Liver (tissue), 8 donors: ENCODE measurements at regions not wholly inside any gene's neighbourhood (a gene's known extent, or its start where the extent isn't known, plus 50 kb on each side); places are given as distances from the start of the nearest gene placed in this dataset.
"Not testable (repeated sequence)": the region's sequence is repeated elsewhere in the genome, so short reads cannot be mapped to it uniquely, and the experiment has no call there.

Experiments used
- DNase-seq: peaks from one replicate; pipeline ENCODE4 v3.0.0-alpha.2; 2017; ENCODE audit warnings: low spot score
- H3K27ac ChIP-seq, 2 donors: one replicate each; pipeline ENCODE4 v1.7.0; 2013; ENCODE audit warnings: inconsistent platforms in 2 of 2, low read length in 2 of 2, control low read depth in 1 of 2, low read depth in 1 of 2, mild to moderate bottlenecking in 1 of 2
- H3K27me3 ChIP-seq, 4 donors: one replicate each; pipeline versions ENCODE4 v1.6.1 to v1.7.0; 2013; ENCODE audit warnings: low read length in 3 of 4, inconsistent platforms in 1 of 4, mild to moderate bottlenecking in 1 of 4, moderate library complexity in 1 of 4; ENCODE audit not compliant: control insufficient read depth in 4 of 4, insufficient read depth in 4 of 4
- H3K36me3 ChIP-seq, 4 donors: one replicate each; pipeline versions ENCODE4 v1.6.1 to v1.7.0; 2013; ENCODE audit warnings: low read length in 3 of 4, mild to moderate bottlenecking in 3 of 4, low read depth in 1 of 4, moderate library complexity in 1 of 4; ENCODE audit not compliant: control insufficient read depth in 4 of 4, insufficient read depth in 3 of 4
- H3K4me1 ChIP-seq, 4 donors: one replicate each; pipeline versions ENCODE4 v1.6.1 to v1.7.0; 2013; ENCODE audit warnings: low read length in 3 of 4, mild to moderate bottlenecking in 3 of 4, moderate library complexity in 1 of 4; ENCODE audit not compliant: control insufficient read depth in 4 of 4, insufficient read depth in 4 of 4
- H3K4me3 ChIP-seq, 3 donors: one replicate each; pipeline versions ENCODE4 v1.6.1 to v1.7.0; 2013; ENCODE audit warnings: low read length in 3 of 3, control low read depth in 1 of 3, low read depth in 1 of 3, mild to moderate bottlenecking in 1 of 3
- H3K9ac ChIP-seq, 2 donors: one replicate each; pipeline ENCODE4 v1.7.0; 2013; ENCODE audit warnings: low read length in 2 of 2, mild to moderate bottlenecking in 2 of 2, moderate library complexity in 2 of 2, control low read depth in 1 of 2, low read depth in 1 of 2
- H3K9me3 ChIP-seq, 4 donors: one replicate each; pipeline versions ENCODE4 v1.6.1 to v1.7.0; 2013; ENCODE audit warnings: low read length in 3 of 4; ENCODE audit not compliant: control insufficient read depth in 4 of 4
- ATF3 ChIP-seq: IDR thresholded peaks from 2 replicates; pipeline ENCODE4 v1.6.1; 2016; ENCODE audit warnings: antibody characterized with exemption
- CTCF ChIP-seq: fragments of 150-350 bp; IDR thresholded peaks from 2 replicates; pipeline ENCODE4 v1.5.1; 2017; ENCODE audit warnings: improper control_type of control experiment, low read depth, low read length; ENCODE audit not compliant: missing input control
- EGR1 ChIP-seq, 2 donors: IDR thresholded peaks; 2 replicates each; pipeline ENCODE4 v1.6.1; 2016 to 2018; ENCODE audit warnings: antibody characterized with exemption in 2 of 2, low read depth in 2 of 2
- FOXA1 ChIP-seq: IDR thresholded peaks from 2 replicates; pipeline ENCODE4 v1.6.1; 2016; ENCODE audit warnings: antibody characterized with exemption
- FOXA2 ChIP-seq: IDR thresholded peaks from 2 replicates; pipeline ENCODE4 v1.6.1; 2016; ENCODE audit warnings: antibody characterized with exemption
- GABPA ChIP-seq, 2 donors: IDR thresholded peaks in 1 of 2; conservative IDR thresholded peaks in 1 of 2; 2 replicates each; pipeline ENCODE4 v1.6.1; 2016; ENCODE audit warnings: antibody characterized with exemption in 2 of 2, mild to moderate bottlenecking in 1 of 2, moderate library complexity in 1 of 2
- HNF4A ChIP-seq, 2 donors: conservative IDR thresholded peaks; 2 replicates each; pipeline ENCODE4 v1.6.1; 2016; ENCODE audit warnings: antibody characterized with exemption in 2 of 2, mild to moderate bottlenecking in 2 of 2
- HNF4G ChIP-seq: IDR thresholded peaks from 2 replicates; pipeline ENCODE4 v1.6.1; 2016; ENCODE audit warnings: antibody characterized with exemption
- JUND ChIP-seq, 2 donors: IDR thresholded peaks; 2 replicates each; pipeline ENCODE4 v1.6.1; 2016; ENCODE audit warnings: antibody characterized with exemption in 2 of 2
- MAX ChIP-seq: IDR thresholded peaks from 2 replicates; pipeline ENCODE4 v1.6.1; 2016; ENCODE audit warnings: antibody characterized with exemption
- NR2F2 ChIP-seq: IDR thresholded peaks from 2 replicates; pipeline ENCODE4 v1.6.1; 2016; ENCODE audit warnings: antibody characterized with exemption
- RAD21 ChIP-seq, 2 donors: IDR thresholded peaks; 2 replicates each; pipeline ENCODE4 v1.6.1; 2016; ENCODE audit warnings: antibody characterized with exemption in 2 of 2, mild to moderate bottlenecking in 2 of 2
- REST ChIP-seq: IDR thresholded peaks from 2 replicates; pipeline ENCODE4 v1.6.1; 2016; ENCODE audit warnings: antibody characterized with exemption, mild to moderate bottlenecking
- RXRA ChIP-seq, 2 donors: IDR thresholded peaks; 2 replicates each; pipeline ENCODE4 v1.6.1; 2017 to 2018; ENCODE audit warnings: antibody characterized with exemption in 2 of 2, mild to moderate bottlenecking in 1 of 2
- SP1 ChIP-seq: IDR thresholded peaks from 2 replicates; pipeline ENCODE4 v1.6.1; 2018; ENCODE audit warnings: antibody characterized with exemption, mild to moderate bottlenecking
- TAF1 ChIP-seq: conservative IDR thresholded peaks from 2 replicates; pipeline ENCODE4 v1.6.1; 2016; ENCODE audit warnings: antibody characterized with exemption, mild to moderate bottlenecking
- YY1 ChIP-seq: IDR thresholded peaks from 2 replicates; pipeline ENCODE4 v1.6.1; 2016; ENCODE audit warnings: antibody characterized with exemption, mild to moderate bottlenecking
- ZBTB33 ChIP-seq: IDR thresholded peaks from 2 replicates; pipeline ENCODE4 v1.6.1; 2016; ENCODE audit warnings: antibody characterized with exemption
- WGBS: extraction: QIAGEN DNeasy Blood & Tissue Kit; methylation state at CpG from one replicate; pipeline ENCODE4 v1.1.7; 2013; 5-methylcytosine and 5-hydroxymethylcytosine counted together
- donor health status: healthy.
- donor health status: healthy.
- donor health status: healthy.
- donor health status: healthy.
- donor health status: healthy.

GRCh38 chr5:119968690-119969089 is 339.3 kb downstream of the FAM170A start:
- 75% methylated on average over 2 of the region's 2 CpGs for WGBS
- no peak for DNase-seq
- Histone ChIP-seq H3K4me3 (no peak overlapping the region), H3K27ac (no peak overlapping the region), H3K36me3 (no peaks in the 10 kb centered on the region), H3K9ac (no peak overlapping the region), H3K9me3 (peaks cover 0 to 8% (median 2%) of the 10 kb centered on the region in 4 donors), H3K4me1 (no peaks in the 10 kb centered on the region), H3K27me3 (no peaks in the 10 kb centered on the region)
- TF ChIP-seq SP1 (no peak), NR2F2 (no peak), RXRA (IDR thresholded peaks at IDR 0.05) (no peak), TAF1 (no peak), MAX (no peak), ZBTB33 (no peak), GABPA (IDR thresholded peaks at IDR 0.05 in 1 of 2, conservative IDR thresholded peaks at IDR 0.05 in 1 of 2) (no peak)

- H3K9me3 ChIP-seq, H3K4me3 ChIP-seq, H3K27ac ChIP-seq, H3K27me3 ChIP-seq, H3K4me1 ChIP-seq, H3K36me3 ChIP-seq, H3K9ac ChIP-seq, DNase-seq: not testable (repeated sequence)
- WGBS: 83% methylated on average over 7 of the region's 7 CpGs
These were observed 357.7 kb downstream of the FAM170A start for GRCh38 chr5:119987077-119987476.

- no peak overlapping the region for H3K9ac ChIP-seq
- no peaks in the 10 kb centered on the region for H3K27me3 ChIP-seq
- no peaks in the 10 kb centered on the region for H3K4me1 ChIP-seq
- WGBS: 49% methylated on average over 3 of the region's 3 CpGs
- no peaks in the 10 kb centered on the region for H3K9me3 ChIP-seq
- TF ChIP-seq GABPA (IDR thresholded peaks at IDR 0.05 in 1 of 2, conservative IDR thresholded peaks at IDR 0.05 in 1 of 2) (no peak), HNF4A (conservative IDR thresholded peaks at IDR 0.05) (no peak), REST (no peak), SP1 (no peak), ATF3 (no peak), HNF4G (no peak), FOXA2 (no peak), JUND (IDR thresholded peaks at IDR 0.05) (no peak), RXRA (IDR thresholded peaks at IDR 0.05) (no peak), YY1 (no peak), RAD21 (IDR thresholded peaks at IDR 0.05) (no peak), NR2F2 (no peak), MAX (no peak), CTCF (no peak), ZBTB33 (no peak), TAF1 (no peak), FOXA1 (no peak), EGR1 (IDR thresholded peaks at IDR 0.05; ENCODE audit: low read depth in 2 of 2) (no peak)
- no peaks in the 10 kb centered on the region for H3K36me3 ChIP-seq
- no peak for DNase-seq
- H3K4me3 ChIP-seq: no peak overlapping the region
- no peak overlapping the region for H3K27ac ChIP-seq
These were observed 362.3 kb downstream of the FAM170A start for GRCh38 chr5:119991625-119992024.
